Spleen (tissue), 7 donors: ENCODE measurements at regions not wholly inside any gene's neighbourhood (a gene's known extent, or its start where the extent isn't known, plus 50 kb on each side); places are given as distances from the start of the nearest gene placed in this dataset.

Experiments
- CTCF ChIP-seq, 11 experiments: fragments of 200-600 bp in 7 of 11; fragments of 450-650 bp in 4 of 11; sonication (generic) in 4 of 11; IDR thresholded peaks in 8 of 11; conservative IDR thresholded peaks in 3 of 11; 1 replicate in 7 of 11; 2 replicates in 4 of 11; pipeline versions ENCODE4 v1.4.0 to v1.8.0; 2016 to 2021; ENCODE audit warnings: antibody characterized with exemption in 11 of 11, inconsistent platforms in 4 of 11, mild to moderate bottlenecking in 1 of 11
- POLR2A ChIP-seq, 3 donors: fragments of 450-650 bp; IDR thresholded peaks; one replicate each; pipeline ENCODE4 v1.5.1; 2017; ENCODE audit warnings: antibody characterized with exemption in 3 of 3, mild to moderate bottlenecking in 1 of 3
- POLR2AphosphoS5 ChIP-seq, 3 donors: sonication (generic); formaldehyde crosslinking; IDR thresholded peaks; one replicate each; pipeline ENCODE4 v1.5.1; 2017; ENCODE audit warnings: antibody characterized with exemption in 3 of 3
- donor health status: DM: no; HTN: no; CAD: no; lungs with moderate emphysema.
- donor health status: DM: no; HTN: no; CAD: no.
- donor health status: DM: no; HTN: no; CAD: no.

GRCh38 chr1:216997069-216997468 is 273.8 kb upstream of the ESRRG start:
- TF ChIP-seq POLR2A (IDR thresholded peaks at IDR 0.05) (no peak), CTCF (IDR thresholded peaks at IDR 0.05 in 8 of 11, conservative IDR thresholded peaks at IDR 0.05 in 3 of 11) (no peak), POLR2AphosphoS5 (IDR thresholded peaks at IDR 0.05) (no peak)
